GM10266 (cell line): ENCODE measurements at regions not wholly inside any gene's neighbourhood (a gene's known extent, or its start where the extent isn't known, plus 50 kb on each side); places are given as distances from the start of the nearest gene placed in this dataset.
"Not testable (repeated sequence)": the region's sequence is repeated elsewhere in the genome, so short reads cannot be mapped to it uniquely, and the experiment has no call there.

Source experiments
- DNase-seq: peaks from one replicate; pipeline ENCODE4 v3.0.0; 2012; ENCODE audit errors: extremely low spot score
- TF ChIP-seq, protein P1 (sequence below): IDR thresholded peaks from 2 replicates; pipeline ENCODE4 v1.5.1; 2012; ENCODE audit warnings: mild to moderate bottlenecking, low read depth; ENCODE audit not compliant: control insufficient read depth, insufficient read depth; ENCODE audit errors: missing control alignments

DNA sequence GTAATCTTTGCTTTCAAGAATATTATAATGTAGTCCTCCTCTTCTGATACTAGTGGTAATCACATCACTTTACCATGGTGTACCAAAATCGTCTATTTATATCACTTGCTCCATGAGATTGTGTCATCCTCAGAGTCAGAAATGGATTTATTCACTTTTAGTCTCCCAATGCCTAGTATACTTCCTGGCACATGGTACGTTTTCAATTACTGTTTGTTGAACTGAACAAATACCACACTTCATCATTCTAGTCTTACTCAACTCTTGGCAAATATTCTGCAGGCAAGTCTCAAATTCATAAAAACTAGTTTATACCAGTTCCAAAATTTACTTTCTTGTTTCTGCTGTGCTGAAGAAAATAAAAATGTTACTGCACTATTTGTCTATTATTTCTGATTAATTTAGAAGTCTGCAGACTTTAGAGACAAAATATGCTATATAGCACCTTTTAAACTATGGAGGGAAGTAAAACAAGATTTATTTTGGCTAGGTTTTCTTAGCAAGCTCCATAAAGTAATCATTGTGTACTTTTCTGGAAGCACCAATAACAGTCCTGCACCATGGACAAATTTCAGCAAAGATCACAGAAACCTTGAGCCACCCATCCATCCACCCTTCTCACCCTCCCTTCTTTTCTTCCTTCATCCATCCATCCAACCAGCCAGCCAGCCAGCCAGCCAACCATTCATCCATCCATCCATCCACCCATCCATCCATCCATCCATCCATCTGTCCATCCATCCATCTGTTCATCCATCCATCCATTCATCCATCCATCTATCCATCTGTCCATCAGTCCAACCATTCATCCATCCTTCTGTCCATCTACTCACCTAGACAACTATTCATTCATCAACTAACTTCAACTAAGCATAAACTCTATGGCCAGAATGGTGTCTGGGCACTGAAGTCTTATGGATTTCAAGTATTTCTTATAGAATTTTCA, 102.1 kb upstream of the STMND1 start:
- DNase-seq = no peak
- TF ChIP-seq, protein P1, sequence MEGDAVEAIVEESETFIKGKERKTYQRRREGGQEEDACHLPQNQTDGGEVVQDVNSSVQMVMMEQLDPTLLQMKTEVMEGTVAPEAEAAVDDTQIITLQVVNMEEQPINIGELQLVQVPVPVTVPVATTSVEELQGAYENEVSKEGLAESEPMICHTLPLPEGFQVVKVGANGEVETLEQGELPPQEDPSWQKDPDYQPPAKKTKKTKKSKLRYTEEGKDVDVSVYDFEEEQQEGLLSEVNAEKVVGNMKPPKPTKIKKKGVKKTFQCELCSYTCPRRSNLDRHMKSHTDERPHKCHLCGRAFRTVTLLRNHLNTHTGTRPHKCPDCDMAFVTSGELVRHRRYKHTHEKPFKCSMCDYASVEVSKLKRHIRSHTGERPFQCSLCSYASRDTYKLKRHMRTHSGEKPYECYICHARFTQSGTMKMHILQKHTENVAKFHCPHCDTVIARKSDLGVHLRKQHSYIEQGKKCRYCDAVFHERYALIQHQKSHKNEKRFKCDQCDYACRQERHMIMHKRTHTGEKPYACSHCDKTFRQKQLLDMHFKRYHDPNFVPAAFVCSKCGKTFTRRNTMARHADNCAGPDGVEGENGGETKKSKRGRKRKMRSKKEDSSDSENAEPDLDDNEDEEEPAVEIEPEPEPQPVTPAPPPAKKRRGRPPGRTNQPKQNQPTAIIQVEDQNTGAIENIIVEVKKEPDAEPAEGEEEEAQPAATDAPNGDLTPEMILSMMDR = no peak

DNA sequence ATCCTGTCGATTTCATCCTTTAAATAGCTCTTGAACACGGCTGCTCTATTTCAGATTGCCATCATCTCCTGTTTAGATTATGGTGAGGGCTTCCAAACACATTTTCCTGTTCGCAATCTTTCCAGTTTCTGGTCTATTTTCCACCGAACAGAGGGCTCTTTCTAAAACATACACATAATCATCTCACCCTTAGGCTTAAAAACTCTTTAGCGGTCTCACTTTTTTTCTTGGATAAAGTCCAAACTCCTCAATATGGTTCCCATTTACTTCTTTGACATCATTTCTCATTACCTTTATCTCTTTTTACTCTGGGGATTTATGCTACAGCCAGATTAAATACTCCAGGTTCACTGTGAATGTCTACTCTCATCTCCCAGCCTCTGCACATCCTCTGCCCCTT, 103.4 kb upstream of the STMND1 start:
- TF ChIP-seq, protein P1 = no peak
- no peak for DNase-seq

DNA sequence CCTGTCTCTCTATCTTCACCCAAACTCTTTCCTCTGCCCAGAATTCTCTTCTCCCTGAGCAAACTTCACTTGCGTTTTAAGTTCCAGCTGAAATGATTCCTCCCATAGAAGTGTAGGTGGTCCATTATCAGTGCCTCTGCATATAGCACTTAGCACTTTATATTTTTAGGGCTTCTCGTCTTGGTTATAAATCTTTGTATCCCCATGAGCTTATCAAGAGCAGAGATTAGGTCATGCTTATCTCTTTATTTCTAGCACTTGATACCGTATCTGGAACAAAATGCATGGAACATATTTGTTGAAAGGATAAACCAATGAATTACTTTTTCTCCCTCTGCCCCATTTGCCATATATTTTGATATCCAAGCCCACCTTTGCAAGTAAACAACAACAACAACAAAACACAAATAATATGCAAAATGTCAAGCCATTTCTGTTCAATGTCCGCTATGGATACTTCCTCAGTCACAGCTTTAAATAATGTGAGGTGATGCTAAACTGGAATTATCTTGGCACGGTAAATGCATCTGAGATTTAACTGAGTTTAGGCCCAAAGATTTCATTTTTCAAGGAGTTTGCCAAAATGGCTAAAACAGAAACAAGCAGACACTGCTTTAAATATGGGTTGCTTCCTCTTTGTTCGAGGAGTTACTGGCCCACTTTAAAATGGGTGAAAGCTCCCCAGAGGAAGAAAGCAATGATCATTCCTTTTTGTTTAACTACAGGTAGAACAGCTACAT, 106.2 kb upstream of the STMND1 start:
- DNase-seq = no peak
- TF ChIP-seq, protein P1 = no peak

DNA sequence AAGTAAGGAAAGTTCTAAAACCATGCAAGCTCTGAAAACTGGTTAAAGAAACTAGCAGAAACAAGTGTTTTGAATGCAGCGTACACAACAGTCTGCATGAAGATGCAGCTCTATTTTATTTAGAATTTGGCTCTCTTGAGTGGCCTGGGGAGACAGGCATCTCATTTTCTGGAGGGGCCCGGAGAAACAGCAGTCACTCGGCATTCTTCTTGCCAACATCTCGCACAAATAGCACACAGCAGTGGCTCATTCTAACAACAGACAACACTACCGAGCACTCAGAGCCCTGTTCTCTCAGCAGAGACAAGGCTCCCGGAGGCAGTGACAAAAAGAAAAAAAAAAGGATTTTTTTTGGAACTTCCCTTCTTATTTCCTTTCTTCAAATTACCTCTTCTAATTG, 108.5 kb upstream of the STMND1 start:
- TF ChIP-seq, protein P1 = no peak
- no peak for DNase-seq

DNA sequence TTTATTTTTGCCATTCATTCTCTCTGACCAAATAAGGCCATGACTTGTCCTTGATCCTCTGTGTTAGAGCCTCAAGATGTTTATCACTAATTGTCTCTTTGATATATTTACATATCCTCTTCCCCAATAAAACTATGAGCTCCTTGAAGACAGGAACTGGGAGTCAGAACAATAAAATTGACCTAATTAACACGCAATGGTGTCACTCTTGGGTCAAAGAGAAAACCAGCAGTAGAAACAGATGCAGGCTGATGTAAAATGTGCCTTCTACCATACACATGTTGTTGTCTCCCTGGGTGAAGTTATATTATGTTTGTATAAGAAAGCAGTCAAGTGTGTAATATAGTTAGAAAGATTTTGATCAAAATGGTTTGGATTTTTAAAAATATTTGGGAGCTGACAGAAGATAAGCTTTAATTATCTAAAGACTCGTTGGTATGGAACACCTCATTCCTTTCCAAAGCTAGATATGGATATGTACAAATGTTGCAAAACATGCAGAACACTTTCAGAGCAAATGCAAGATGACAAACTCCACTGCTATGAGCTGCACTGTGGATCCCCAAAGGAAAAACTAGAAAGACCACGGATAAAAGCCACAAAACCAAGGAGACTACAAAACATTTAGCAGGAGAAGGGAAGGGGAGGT, 109.7 kb upstream of the STMND1 start:
- DNase-seq = no peak
- TF ChIP-seq, protein P1 = no peak

DNA sequence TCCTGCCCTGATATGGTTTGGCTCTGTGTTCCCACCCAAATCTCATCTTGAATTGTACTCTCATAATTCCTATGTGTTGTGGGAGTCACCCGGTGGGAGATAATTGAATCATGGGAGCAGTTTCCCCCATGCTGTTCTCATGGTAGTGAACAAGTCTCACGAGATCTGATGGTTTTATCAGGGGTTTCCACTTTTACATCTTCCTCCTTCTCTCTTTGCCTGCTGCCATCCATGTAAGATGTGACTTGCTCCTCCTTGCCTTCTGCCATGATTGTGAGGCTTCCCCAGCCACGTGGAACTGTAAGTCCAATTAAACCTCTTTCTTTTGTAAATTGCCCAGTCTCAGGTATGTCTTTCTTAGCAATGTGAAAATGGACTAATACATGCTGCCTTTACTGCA, 111.9 kb upstream of the STMND1 start:
- not testable (repeated sequence) for DNase-seq

DNA sequence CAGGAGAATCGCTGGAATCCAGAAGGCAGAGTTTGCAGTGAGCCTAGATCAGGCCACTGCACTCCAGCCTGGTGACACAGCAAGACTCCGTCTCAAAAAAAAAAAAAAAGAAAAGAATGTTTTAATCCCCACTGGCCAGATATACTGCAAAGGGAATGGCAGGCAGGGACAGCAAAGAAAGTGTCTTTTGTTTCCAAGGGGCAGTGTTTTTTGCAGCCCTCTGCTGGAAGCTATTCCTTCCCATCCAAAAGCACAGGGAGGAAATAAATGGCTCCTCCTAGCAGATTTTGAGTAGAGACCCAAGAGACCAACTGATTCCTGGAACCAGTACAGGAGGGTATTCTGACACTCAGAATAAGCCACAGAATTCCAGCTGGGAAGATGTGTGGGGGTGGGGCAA, 112.5 kb upstream of the STMND1 start:
- TF ChIP-seq, protein P1 = no peak
- DNase-seq = no peak
